Effector memory CD4-positive, alpha-beta T cell (primary cell): ENCODE measurements at regions not wholly inside any gene's neighbourhood (a gene's known extent, or its start where the extent isn't known, plus 50 kb on each side); places are given as distances from the start of the nearest gene placed in this dataset.

Source experiments
- DNase-seq, 3 donors: peaks; one replicate each; pipeline ENCODE4 v3.0.0-alpha.2; 2020
- H3K27ac ChIP-seq: 2 replicates; pipeline ENCODE4 v1.7.0; 2013; ENCODE audit warnings: mild to moderate bottlenecking, low read length, moderate library complexity; ENCODE audit not compliant: insufficient read depth, poor library complexity, severe bottlenecking
- H3K27me3 ChIP-seq: replicated peaks from 2 replicates; pipeline ENCODE4 v1.7.0; 2013; ENCODE audit warnings: mild to moderate bottlenecking, low read length; ENCODE audit not compliant: insufficient read depth, control insufficient read depth, poor library complexity, severe bottlenecking
- H3K36me3 ChIP-seq: 2 replicates; pipeline ENCODE4 v1.7.0; 2013; ENCODE audit warnings: mild to moderate bottlenecking, low read length, moderate library complexity; ENCODE audit not compliant: control insufficient read depth, insufficient read depth
- H3K4me1 ChIP-seq: 2 replicates; pipeline ENCODE4 v1.7.0; 2013; ENCODE audit warnings: low read length, mild to moderate bottlenecking; ENCODE audit not compliant: control insufficient read depth, insufficient read depth, poor library complexity, severe bottlenecking
- H3K4me3 ChIP-seq: 2 replicates; pipeline ENCODE4 v1.7.0; 2013; ENCODE audit warnings: low read length, low read depth, mild to moderate bottlenecking; ENCODE audit not compliant: insufficient read depth, poor library complexity, severe bottlenecking
- H3K9me3 ChIP-seq: 2 replicates; pipeline ENCODE4 v1.7.0; 2013; ENCODE audit warnings: mild to moderate bottlenecking, low read length, moderate library complexity; ENCODE audit not compliant: control insufficient read depth

- H3K9me3 ChIP-seq = no peaks in the 10 kb centered on the region
- no peaks in the 10 kb centered on the region for H3K27me3 ChIP-seq
- no peaks in the 10 kb centered on the region for H3K4me1 ChIP-seq
- no peak overlapping the region for H3K4me3 ChIP-seq
- H3K36me3 ChIP-seq = no peaks in the 10 kb centered on the region
- DNase-seq = no peak
- no peak overlapping the region for H3K27ac ChIP-seq
Observed at GRCh38 chr16:22674832-22675191, 139.2 kb upstream of the HS3ST2 start.

GRCh38 chr16:22675745-22676540, 138.0 kb upstream of the HS3ST2 start:
- DNase-seq = no peak
- Histone ChIP-seq H3K27me3 (no peaks in the 10 kb centered on the region), H3K4me3 (no peak overlapping the region), H3K36me3 (no peaks in the 10 kb centered on the region), H3K4me1 (no peaks in the 10 kb centered on the region), H3K9me3 (no peaks in the 10 kb centered on the region), H3K27ac (no peak overlapping the region)

GRCh38 chr16:22677024-22677830, 136.7 kb upstream of the HS3ST2 start:
- no peaks in the 10 kb centered on the region for H3K27me3 ChIP-seq

GRCh38 chr16:22678311-22678710, 135.7 kb upstream of the HS3ST2 start:
- no peaks in the 10 kb centered on the region for H3K27me3 ChIP-seq
- no peak for DNase-seq

More at GRCh38 chr16:22677024-22677830, 136.7 kb upstream of the HS3ST2 start:
- Histone ChIP-seq H3K9me3 (no peaks in the 10 kb centered on the region), H3K27ac (no peak overlapping the region), H3K4me3 (no peak overlapping the region), H3K36me3 (no peaks in the 10 kb centered on the region), H3K4me1 (no peaks in the 10 kb centered on the region)
- no peak for DNase-seq

GRCh38 chr16:22681554-22682291, 132.2 kb upstream of the HS3ST2 start:
- Histone ChIP-seq H3K36me3 (no peaks in the 10 kb centered on the region), H3K4me3 (no peak overlapping the region), H3K9me3 (no peaks in the 10 kb centered on the region), H3K27ac (no peak overlapping the region), H3K27me3 (no peaks in the 10 kb centered on the region), H3K4me1 (no peaks in the 10 kb centered on the region)
- DNase-seq = no peak

More at GRCh38 chr16:22678311-22678710, 135.7 kb upstream of the HS3ST2 start:
- Histone ChIP-seq H3K27ac (no peak overlapping the region), H3K4me1 (no peaks in the 10 kb centered on the region), H3K9me3 (no peaks in the 10 kb centered on the region), H3K4me3 (no peak overlapping the region), H3K36me3 (no peaks in the 10 kb centered on the region)

GRCh38 chr16:22683258-22683657, 130.7 kb upstream of the HS3ST2 start:
- DNase-seq = no peak
- no peaks in the 10 kb centered on the region for H3K9me3 ChIP-seq
- no peak overlapping the region for H3K27ac ChIP-seq
- no peaks in the 10 kb centered on the region for H3K36me3 ChIP-seq
- H3K27me3 ChIP-seq = no peaks in the 10 kb centered on the region
- H3K4me1 ChIP-seq = no peaks in the 10 kb centered on the region
- H3K4me3 ChIP-seq = no peak overlapping the region

- no peak for DNase-seq
- no peaks in the 10 kb centered on the region for H3K4me1 ChIP-seq
- H3K4me3 ChIP-seq = no peak overlapping the region
- H3K9me3 ChIP-seq = no peaks in the 10 kb centered on the region
- no peaks in the 10 kb centered on the region for H3K36me3 ChIP-seq
- no peak overlapping the region for H3K27ac ChIP-seq
- no peaks in the 10 kb centered on the region for H3K27me3 ChIP-seq
Observed at GRCh38 chr16:22683730-22684573, 130.0 kb upstream of the HS3ST2 start.

- Histone ChIP-seq H3K36me3 (no peaks in the 10 kb centered on the region), H3K9me3 (no peaks in the 10 kb centered on the region), H3K27ac (no peak overlapping the region), H3K4me1 (no peaks in the 10 kb centered on the region), H3K27me3 (no peaks in the 10 kb centered on the region), H3K4me3 (no peak overlapping the region)
- DNase-seq = no peak
Observed at GRCh38 chr16:22684574-22685458, 129.1 kb upstream of the HS3ST2 start.

GRCh38 chr16:22685459-22685830, 128.5 kb upstream of the HS3ST2 start:
- DNase-seq = no peak
- Histone ChIP-seq H3K4me1 (no peaks in the 10 kb centered on the region), H3K27me3 (no peaks in the 10 kb centered on the region), H3K4me3 (no peak overlapping the region), H3K36me3 (no peaks in the 10 kb centered on the region), H3K27ac (no peak overlapping the region), H3K9me3 (no peaks in the 10 kb centered on the region)
